Activated CD4-positive, alpha-beta T cell treated with anti-CD3 and anti-CD28 coated beads, Interleukin-2, amount 50 U/mL, for 48 hours (primary cell): ENCODE measurements at regions not wholly inside any gene's neighbourhood (a gene's known extent, or its start where the extent isn't known, plus 50 kb on each side); places are given as distances from the start of the nearest gene placed in this dataset.
"Not testable (repeated sequence)": the region's sequence is repeated elsewhere in the genome, so short reads cannot be mapped to it uniquely, and the experiment has no call there.

Source experiments
- DNase-seq, 2 experiments: peaks; one replicate each; pipeline ENCODE4 v3.0.0-alpha.2; 2020

- not testable (repeated sequence) for DNase-seq
Observed at GRCh38 chr16:29094729-29095624, 110.1 kb downstream of the LAT start.

DNA sequence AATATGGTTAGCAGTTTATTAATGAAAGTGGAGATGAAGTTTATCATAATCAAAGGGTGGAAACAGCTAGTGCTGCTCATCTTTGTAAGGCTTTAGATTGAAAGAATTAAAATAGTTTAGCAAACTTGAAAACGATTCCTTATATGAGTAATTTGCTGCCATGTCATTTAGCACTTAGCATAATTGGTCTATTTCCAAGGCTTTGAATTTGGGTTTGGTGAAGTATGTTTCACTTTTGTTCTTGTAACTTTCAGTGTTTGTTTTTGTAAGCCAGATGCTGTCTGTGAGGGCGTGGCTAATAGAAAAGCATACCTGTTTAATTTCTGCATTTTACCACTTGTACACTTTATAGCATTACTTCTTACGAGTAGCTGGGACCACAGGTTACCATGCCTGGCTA lies 109.5 kb downstream of the LAT start:
- DNase-seq = not testable (repeated sequence)

GRCh38 chr16:29089679-29090078 lies 104.8 kb downstream of the LAT start:
- not testable (repeated sequence) for DNase-seq

DNA sequence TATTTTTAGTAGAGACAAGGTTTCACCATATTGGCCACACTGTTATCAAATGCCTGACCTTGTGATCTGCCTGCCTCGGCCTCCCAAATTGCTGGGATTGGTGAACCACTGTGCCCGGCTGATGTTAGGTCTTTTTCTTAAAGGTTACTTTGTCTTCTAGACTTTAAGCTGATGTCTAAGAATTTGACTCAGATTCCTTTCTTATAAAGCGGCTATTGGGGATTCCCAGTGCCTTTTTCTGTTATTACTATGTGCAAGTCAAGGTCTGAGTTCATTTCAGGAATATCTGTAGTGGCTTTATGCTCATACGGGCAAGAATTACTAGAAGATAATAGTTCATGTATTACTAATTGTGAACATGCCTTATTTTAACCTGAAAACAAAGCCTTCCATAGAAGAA lies 102.8 kb downstream of the LAT start:
- DNase-seq = peak in 1 of 2 experiments; percentile 19

DNA sequence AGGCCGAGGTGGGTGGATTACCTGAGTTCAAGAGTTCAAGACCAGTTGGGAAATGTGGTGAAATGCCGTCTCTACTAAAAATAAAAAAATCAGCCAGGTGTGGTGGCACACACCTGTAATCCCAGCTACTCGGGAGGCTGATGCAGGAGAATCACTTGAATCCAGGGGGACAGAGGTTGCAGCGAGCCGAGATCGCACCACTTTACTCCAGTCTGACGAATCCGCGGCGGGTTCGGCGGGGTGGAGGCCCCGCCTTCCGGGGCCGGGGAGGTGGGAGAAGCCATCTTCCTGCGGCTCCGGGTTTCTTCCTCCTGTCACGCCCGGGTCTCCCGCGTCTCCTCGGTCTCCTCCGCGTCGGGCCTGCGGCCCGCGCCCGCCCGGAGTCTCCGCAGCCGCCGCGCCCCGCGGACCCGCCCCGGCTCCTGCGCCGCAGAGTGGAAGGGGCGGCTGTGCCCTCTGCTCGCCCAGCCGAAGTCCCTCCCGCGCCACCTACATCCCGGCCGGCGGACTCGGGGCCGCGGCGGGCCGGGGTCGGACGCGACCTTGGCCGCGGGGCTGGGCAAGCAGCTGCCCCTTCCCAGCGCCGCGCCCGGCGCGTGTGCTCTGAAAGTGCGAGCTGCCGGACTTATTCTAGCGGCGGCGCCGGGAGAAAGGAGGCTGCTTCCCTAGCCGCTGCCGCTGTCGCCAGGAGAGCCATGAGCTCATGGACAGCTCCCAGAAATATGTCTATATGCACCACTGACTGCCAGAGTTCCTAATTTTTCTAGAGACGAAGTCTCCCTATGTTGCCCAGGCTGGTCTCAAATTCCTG lies 97.2 kb downstream of the LAT start:
- peak; percentile 41 to 49 for DNase-seq

DNA sequence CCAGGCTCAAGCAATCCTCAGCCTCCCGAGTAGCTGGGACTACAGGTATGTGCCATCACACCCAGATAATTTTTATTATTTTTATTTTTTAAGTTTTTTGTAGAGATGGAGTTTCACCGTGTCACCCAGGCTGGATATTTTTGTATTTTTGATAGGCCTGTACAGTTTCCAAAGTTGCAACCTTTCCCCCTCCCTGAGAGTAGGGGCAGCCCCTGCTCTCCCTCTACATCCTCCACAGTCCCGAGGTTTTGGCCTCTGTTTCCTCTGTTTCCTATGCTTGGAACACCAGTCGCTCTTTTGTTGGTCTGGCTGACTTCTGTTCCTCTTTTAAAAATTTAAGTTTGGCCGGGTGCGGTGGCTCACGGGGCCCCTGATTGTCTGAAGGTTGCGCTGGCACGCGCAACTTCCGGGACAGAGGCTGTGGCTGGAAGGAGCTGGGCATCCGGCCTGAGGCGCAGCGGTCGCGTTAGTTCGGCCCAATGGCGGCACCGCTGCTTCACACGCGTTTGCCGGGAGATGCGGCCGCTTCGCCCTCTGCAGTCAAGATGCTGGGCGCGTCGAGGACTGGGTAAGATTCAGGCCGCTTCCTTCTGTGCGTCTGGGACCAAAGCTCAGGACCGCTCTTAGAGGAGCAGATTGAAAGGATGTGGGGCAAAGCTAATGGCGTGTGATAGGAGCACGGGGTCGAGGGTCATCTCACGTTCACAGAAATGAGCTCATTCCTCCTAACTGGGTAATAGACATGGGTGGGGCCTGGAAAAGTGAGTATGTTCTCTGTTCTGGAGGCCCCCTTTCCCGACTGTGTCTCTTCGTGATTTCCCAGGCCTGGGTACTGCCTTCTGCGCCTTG lies 89.9 kb downstream of the LAT start:
- DNase-seq = peak; percentile 52 to 61

DNA sequence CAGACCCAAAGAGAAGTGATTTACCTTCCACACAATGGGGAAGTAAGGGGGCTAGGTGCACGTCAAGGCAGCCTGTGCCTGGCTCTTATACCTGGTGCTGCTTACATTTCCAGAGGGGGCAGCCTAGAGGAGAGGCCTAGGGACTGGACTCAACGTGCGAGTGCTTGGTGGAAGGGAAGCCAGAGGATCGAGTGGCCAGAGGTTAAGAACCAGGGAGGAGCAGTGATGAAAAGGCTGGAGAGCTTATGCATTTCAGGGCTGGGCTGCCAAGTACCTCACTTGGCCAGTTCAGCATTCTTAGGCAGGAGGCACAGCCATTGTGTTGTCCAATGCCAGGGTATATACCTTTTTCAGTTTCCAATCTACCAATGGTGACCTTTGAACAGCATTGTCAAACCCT lies 77.4 kb downstream of the LAT start:
- not testable (repeated sequence) for DNase-seq

DNA sequence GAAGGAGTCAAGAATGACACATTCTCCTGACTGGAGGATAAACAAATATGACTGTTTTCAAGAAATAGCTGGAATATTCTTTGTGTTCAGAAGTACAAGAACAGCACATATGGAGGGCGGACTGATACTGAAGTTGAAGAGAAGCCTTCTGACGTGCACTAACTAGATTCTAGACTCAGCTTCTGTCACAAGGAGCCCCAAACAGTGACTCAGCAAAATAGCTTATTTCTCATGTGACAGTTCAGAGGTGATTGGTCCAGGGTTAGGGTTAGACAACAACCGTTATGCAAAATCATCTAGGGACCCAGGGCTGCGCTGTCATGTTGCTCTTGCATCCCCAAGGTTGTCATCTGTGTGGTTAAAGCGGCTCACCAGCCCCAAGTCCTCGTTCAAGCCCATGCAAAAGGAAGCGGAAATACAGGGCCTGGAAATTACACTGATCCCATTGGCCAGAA lies 76.6 kb downstream of the LAT start:
- DNase-seq = not testable (repeated sequence)

- DNase-seq = not testable (repeated sequence)
Observed at GRCh38 chr16:29060022-29060810, 75.4 kb downstream of the LAT start.

- DNase-seq = not testable (repeated sequence)
Observed at GRCh38 chr16:29059575-29059974, 74.7 kb downstream of the LAT start.
